ENCODE measurements at regions not wholly inside any gene's neighbourhood (a gene's known extent, or its start where the extent isn't known, plus 50 kb on each side); places are given as distances from the start of the nearest gene placed in this dataset.
A peak's percentile ranks its signal among the peaks of the same experiment; 100 is the strongest.

GRCh38 chr7:35386816-35387706 is 133.2 kb upstream of the TBX20 start:
- H3K36me3 Mint-ChIP-seq (ENCODE audit: unreplicated experiment): no peaks in the 10 kb centered on the region
- no peak for TF ChIP-seq CTCF (IDR thresholded peaks at IDR 0.05; ENCODE audit: partially characterized antibody, unreplicated experiment)
- H3K4me1 Mint-ChIP-seq (ENCODE audit: low read depth, unreplicated experiment): peaks cover 13% of the 10 kb centered on the region
- DNase-seq: no peak
- H3K27me3 Mint-ChIP-seq (ENCODE audit: unreplicated experiment): peaks cover 9% of the 10 kb centered on the region
- H3K27ac Mint-ChIP-seq (ENCODE audit: unreplicated experiment): no peak overlapping the region
- peaks cover 2% of the 10 kb centered on the region for H3K9me3 Mint-ChIP-seq (ENCODE audit: unreplicated experiment)
- no peak overlapping the region for H3K4me3 Mint-ChIP-seq (ENCODE audit: unreplicated experiment)

GRCh38 chr7:35386082-35386815 is 132.3 kb upstream of the TBX20 start:
- no peak for TF ChIP-seq CTCF (IDR thresholded peaks at IDR 0.05; ENCODE audit: partially characterized antibody, unreplicated experiment)
- no peak for DNase-seq
- Mint-ChIP-seq H3K4me3 (ENCODE audit: unreplicated experiment) (no peak overlapping the region), H3K27me3 (ENCODE audit: unreplicated experiment) (peaks cover 9% of the 10 kb centered on the region), H3K9me3 (ENCODE audit: unreplicated experiment) (peaks cover 2% of the 10 kb centered on the region), H3K27ac (ENCODE audit: unreplicated experiment) (no peak overlapping the region), H3K4me1 (ENCODE audit: low read depth, unreplicated experiment) (peaks cover 13% of the 10 kb centered on the region), H3K36me3 (ENCODE audit: unreplicated experiment) (no peaks in the 10 kb centered on the region)

- no peaks in the 10 kb centered on the region for H3K36me3 Mint-ChIP-seq (ENCODE audit: unreplicated experiment)
- H3K4me3 Mint-ChIP-seq (ENCODE audit: unreplicated experiment): no peak overlapping the region
- no peak for TF ChIP-seq CTCF (IDR thresholded peaks at IDR 0.05; ENCODE audit: partially characterized antibody, unreplicated experiment)
- peaks cover 9% of the 10 kb centered on the region for H3K27me3 Mint-ChIP-seq (ENCODE audit: unreplicated experiment)
- H3K9me3 Mint-ChIP-seq (ENCODE audit: unreplicated experiment): peaks cover 2% of the 10 kb centered on the region
- H3K27ac Mint-ChIP-seq (ENCODE audit: unreplicated experiment): no peak overlapping the region
- H3K4me1 Mint-ChIP-seq (ENCODE audit: low read depth, unreplicated experiment): peaks cover 13% of the 10 kb centered on the region
- DNase-seq: peak; percentile 27
Measured at GRCh38 chr7:35384761-35385700, 131.1 kb upstream of the TBX20 start.

GRCh38 chr7:35380739-35381224 is 126.9 kb upstream of the TBX20 start:
- DNase-seq: no peak
- TF ChIP-seq CTCF (IDR thresholded peaks at IDR 0.05; ENCODE audit: partially characterized antibody, unreplicated experiment): no peak
- Mint-ChIP-seq H3K4me1 (ENCODE audit: low read depth, unreplicated experiment) (peaks cover 13% of the 10 kb centered on the region), H3K36me3 (ENCODE audit: unreplicated experiment) (no peaks in the 10 kb centered on the region), H3K4me3 (ENCODE audit: unreplicated experiment) (no peak overlapping the region), H3K9me3 (ENCODE audit: unreplicated experiment) (peaks cover 2% of the 10 kb centered on the region), H3K27me3 (ENCODE audit: unreplicated experiment) (peaks cover 6% of the 10 kb centered on the region), H3K27ac (ENCODE audit: unreplicated experiment) (no peak overlapping the region)

Measured in glutamatergic neuron (in vitro differentiated cells).